Hematopoietic multipotent progenitor cell treated with erythropoietin and hydrocortisone succinate and interleukin-3 and kit ligand, for 17 days (in vitro differentiated cells): ENCODE measurements at regions not wholly inside any gene's neighbourhood (a gene's known extent, or its start where the extent isn't known, plus 50 kb on each side); places are given as distances from the start of the nearest gene placed in this dataset.

ENCODE experiments used
- DNase-seq: peaks from one replicate; pipeline ENCODE4 v3.0.0-alpha.2; 2015; ENCODE audit warnings: low spot score

DNA sequence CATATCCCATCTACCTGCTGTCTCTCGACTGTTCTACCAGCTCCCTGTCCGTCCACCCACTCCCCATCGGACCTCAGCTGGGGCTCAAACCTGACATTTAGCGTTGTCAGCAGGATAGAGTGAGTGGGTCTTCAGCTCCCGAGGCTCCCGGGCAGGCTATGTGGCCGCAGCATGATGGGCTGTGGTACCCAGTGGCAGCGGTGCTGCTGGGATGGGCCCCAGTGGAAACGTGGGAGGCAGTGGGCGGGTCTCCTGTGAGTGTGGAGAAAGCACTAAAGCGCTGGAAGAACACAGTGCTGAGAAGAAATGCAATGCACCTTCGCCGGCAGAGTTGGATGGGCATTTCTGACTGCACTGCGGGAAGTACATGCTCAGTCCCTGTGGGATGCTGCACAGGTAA is 204.8 kb upstream of the SYT4 start:
- no peak for DNase-seq

GRCh38 chr18:43482600-43482999 is 205.3 kb upstream of the SYT4 start:
- no peak for DNase-seq

DNA sequence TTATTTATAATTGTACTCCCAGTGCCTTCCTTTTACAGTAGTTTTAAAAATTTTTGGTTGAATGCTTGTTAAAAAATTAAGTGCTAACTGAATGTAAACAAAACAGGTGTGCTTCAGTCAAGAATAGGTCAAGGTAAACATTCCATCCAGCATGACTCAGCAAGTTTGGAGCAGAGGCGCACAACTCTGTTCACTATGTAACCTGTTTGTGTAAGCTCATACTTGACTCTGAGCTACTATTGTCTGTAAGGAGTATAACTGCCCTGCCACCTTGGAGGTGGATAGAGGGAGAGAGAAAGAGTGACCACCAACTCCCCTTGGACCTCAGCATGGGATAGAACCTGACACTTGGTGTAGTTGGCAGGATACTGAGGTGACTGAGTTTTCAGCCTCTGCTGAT is 207.4 kb upstream of the SYT4 start:
- DNase-seq: no peak

GRCh38 chr18:43485545-43485963 is 208.3 kb upstream of the SYT4 start:
- DNase-seq: no peak

DNA sequence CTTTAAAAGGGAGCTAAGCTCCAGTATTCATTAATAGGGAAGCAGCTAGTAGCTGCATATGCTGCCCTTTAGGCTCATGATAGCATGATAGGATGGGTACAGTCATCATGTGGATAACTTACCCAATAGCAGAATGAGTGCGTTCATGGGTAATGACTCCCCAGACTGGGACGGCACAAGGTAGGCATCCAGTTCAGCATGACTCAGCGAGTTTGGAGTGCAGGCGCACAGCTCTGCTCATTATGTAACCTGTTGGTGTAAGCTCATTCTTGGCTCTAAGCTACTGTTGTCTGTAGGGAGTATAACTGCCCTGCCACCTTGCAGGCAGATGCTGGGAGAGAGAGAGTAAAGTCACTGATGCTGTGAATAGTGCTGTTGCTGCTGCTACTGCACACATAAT is 209.2 kb upstream of the SYT4 start:
- no peak for DNase-seq

DNA sequence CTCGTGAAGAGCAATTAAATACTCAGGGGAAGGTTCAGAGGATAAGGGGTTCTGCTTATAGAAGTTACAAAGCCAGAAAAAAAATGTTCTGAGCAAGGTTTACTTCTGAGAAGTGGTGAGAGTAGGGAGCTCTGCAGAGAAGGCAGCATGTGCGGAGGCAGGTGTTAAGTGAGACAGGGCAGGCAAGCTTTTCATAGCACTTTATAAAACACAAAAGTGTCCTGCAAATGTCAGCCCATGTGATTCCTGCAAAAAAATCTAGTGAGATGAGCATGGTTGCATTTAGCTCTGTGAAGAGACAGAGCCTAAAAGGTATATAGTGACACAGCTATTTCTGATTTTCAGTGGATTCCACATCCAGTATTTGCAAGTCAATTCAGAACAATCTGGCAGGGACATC is 223.8 kb upstream of the SYT4 start:
- DNase-seq: no peak

DNA sequence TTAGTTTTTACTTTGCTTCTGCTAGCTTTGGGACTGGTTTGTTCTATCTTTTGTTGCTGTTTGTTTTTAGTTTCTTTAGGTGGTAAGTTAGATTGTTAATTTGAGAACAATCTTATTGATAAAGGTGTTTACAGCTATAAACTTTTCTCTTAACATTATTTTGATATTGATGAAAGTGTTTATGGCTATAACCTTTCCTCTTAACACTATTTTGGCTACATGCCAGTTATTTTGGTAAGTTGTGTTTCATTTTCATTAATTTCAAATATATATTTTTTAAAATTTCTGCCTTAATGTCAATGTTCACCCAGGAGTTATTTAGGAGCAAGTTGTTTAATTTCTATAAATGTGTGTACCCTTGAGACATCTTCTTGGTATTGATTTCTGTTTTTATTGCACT is 229.6 kb upstream of the SYT4 start:
- no peak for DNase-seq

DNA sequence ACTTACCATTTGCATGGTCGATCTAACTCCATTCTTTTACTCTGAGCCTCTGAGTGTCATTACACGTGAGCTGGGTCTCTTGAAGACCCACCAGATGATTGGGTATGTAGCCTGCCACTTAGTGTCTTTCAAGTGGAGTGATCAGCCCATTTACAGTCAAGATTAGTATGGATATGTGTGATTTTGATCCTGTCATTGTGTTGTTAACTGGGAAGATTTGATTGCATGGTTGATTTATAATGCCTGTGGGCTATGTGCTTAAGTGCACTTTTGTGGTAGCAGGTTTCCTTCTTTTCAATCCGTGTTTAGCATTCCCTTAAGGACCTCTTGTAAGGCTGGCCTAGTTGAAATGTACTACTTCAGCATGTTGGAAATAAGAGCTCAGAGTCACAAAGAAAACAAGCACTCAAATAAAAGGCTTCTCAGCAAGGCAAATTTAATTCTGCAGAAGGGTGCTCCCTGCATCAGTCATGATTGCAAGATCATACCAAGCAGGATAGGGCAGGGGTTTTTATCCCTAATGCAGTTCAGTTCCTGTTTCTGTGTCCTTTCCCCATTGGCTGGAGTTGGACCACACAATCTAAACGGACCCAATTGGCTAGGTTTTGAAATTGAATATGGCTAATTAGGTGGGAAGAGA is 230.7 kb upstream of the SYT4 start:
- DNase-seq: no peak

DNA sequence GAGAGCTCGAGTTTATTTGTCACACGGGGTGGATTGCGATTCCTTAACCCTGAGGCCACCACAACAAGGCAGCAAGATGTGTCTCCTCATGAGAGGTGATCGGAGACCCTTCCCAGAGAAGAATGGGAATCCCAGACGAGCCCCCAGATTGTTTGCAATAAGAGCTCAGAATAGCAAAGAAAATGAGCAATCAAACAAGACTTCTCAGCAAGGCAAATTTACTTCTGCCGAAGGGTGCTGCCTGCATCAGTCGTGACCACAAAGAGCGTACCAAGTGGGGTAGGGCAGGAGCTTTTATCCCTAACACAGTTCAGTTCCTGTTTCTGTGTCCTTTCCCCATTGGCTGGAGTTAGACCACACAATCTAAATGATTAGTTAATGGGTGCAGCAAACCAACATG is 237.5 kb upstream of the SYT4 start:
- DNase-seq: no peak

- no peak for DNase-seq
Measured at GRCh38 chr18:43515481-43515880, 238.2 kb upstream of the SYT4 start.

DNA sequence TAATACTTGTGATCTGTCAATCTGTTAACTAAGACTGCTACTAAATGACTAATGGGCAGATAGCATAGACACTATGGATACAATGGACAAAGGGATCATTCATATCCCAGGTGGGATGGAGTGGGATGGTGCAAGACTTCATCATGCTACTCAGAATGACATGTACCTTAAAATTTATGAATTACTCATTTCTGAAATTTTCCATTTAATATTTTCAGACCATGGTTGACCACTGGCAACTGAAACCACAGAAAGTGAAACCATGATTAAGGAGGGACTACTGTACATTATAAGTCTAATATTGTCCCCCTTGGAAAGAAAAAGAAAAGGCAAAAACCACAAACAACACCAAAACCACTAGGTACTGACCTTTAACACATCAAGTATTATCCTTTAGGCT is 247.0 kb upstream of the SYT4 start:
- no peak for DNase-seq

DNA sequence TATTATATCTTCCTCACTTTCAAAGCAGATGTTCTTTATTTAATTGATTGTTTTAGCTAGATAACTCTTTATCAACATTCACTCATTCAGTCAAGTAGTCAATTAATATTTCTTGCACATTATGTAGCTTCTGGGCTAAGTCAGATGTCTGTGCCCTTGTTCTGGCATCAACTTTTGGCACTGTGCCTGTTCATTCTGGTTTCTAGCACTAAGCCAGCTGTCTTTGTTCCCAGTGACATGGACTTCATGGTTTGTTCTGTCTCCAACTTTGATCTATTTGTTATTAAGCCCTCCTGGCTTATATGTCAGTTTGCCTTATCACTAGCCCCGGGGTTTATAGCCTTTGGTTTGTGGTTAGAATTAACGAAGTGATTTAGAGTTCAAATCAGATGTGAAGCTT is 247.9 kb upstream of the SYT4 start:
- no peak for DNase-seq

DNA sequence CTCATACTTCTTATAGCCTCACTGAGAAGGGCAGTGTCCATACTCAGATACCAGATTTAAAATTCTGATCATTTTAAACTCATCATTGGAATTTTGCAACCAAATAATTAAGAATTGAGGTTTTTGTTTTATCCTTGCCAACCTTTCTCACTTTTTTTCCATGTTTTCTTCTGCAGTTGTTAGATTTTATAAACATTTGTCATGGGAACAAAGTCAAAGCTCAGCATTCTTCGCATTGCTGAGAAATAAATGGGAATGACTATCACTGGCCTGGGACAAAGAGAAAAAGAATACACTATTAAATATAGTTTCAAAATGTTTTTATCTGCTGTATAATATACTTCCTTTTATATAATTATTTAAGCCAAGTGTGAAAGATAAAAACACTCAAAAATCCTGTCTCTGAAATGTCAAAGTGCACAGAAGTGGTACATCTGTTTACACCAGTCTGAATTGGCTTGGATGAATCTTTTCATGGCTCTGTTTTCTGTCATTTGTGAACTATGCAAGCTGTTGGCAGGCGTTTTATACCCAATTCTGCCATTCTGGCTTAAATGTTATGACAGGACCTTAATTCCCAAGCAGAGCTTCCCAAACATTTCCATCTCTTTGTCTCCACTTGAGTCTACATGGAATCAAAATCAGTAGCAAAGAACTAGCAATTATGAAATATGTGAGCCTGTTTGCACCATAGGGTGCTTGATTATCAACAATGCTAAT is 249.3 kb upstream of the SYT4 start:
- no peak for DNase-seq

DNA sequence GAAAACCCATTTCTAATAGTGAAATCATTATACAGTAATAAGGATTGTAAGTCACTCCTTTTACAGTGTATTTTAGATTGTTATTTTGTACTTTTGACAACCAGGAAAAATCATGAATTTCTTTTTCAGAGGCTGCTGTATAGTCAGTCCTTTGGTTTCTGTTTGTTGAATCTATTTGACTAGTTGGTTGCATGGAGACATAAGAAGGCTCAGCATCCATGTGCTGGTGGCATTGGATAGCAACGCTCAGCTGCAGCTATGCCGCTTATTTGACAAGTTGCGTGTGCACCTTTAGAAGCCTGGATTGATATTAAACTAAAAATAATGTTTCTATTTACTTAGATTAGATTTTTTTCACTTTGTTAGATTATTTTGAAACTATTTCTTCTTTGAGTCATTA is 254.1 kb upstream of the SYT4 start:
- DNase-seq: no peak

DNA sequence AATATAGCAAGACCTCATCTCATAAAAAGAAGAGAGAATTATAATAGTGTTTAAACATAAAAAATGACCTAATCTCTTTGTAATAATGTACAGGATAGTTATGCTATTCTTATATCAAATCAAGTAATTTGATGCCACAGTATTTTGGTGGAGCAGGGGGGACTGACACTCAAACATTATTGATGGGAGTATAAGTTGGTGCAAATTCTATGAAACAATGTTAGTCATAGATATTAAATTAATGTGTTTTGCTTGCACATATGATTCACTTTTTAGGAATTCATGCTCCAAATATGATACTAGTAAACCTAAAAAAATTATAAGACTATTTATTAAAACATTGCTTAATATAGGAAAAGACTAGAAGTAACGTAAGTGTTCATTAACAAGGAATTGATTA is 256.1 kb upstream of the SYT4 start:
- no peak for DNase-seq

DNA sequence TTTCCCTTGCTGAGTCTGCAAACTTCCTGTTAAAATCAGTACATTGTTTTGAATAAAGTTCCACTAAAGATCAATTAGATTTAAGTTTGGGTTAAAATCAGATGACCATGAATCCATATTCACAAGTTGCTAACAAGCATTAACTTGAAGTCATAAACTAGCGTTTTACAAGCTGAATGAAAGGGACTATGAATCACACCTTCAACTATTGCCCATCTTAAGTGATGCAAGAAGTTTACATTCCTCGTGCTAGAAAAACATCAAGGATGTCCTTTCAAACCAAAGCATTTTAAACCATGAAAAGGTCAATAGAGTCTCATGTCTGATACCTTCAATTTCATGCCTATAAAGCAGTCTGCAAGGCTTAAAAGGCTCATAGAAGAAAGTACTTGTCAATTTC is 257.2 kb upstream of the SYT4 start:
- DNase-seq: no peak

DNA sequence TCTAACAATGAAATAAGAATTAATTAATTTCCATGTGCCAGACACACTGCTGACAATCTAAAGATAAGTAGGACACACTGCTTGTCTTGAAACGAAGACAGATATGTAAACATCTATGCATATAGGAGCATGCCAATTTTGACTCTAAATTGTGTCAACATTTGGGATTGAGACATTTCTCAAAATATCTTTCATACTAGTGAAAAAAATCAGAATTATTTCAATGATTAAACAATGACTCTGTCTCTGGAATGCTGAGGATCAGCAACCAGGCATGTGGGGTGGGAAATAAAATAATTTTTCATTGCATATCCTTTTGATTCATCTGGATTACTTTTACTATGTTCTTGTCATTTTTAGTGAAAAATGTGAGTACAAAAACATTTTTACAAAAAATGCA is 262.6 kb upstream of the SYT4 start:
- no peak for DNase-seq

DNA sequence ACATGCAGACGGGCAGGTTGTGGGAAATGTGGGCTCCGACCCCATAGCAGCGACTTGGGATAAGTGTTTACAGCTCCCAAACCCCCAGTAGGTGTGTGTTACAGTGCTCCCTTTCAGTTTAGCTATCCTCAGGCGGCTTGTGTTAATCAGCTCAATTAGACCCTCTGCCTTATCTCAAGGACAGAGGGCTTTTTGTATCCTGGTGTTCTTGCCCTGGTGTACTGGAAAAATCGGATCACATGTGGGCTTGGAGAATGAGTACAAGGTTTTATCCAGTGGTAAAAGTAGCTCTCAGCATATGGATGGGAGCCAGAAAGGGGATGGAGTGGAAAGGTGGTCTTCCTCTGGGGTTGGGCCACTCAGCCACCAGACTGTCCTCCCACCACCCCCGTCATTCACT is 264.7 kb upstream of the SYT4 start:
- DNase-seq: no peak

DNA sequence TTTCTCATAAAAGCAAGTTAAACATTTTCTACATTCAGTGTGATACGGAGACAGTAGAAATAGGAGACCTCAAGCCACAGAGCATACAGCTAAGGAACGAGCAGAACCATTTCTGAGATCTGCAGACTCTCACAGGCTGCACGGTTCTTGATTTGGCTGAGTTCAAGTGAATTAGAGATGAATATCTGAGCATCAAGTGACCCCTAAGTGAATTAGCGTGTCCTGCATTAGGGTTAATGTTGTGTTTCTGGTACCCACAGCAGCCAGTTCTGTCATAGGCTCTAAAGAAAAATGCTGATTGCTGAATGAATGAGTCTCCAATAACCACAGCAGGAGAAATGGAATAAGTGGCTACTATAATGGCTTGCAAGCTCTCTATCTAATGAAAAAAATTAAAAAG is 265.9 kb upstream of the SYT4 start:
- DNase-seq: no peak

DNA sequence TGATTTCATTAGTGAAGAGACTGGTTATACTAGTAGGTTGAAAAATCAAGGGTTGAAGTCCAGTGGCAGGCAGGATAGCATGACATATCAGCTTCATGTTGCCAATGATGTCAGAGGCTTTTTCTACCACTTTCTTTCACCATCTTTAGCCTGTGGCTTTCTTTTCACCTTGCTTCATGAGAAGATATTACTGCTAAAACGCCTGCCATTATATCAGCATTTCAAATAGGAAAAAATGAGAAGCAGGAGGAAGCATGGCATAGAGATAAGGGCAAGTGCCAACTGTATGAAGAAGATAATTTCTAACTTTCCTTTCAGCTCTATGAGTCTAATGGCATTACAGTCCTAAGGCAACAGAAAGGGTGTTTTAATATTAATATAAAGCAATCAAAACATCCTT is 270.2 kb upstream of the SYT4 start:
- no peak for DNase-seq

DNA sequence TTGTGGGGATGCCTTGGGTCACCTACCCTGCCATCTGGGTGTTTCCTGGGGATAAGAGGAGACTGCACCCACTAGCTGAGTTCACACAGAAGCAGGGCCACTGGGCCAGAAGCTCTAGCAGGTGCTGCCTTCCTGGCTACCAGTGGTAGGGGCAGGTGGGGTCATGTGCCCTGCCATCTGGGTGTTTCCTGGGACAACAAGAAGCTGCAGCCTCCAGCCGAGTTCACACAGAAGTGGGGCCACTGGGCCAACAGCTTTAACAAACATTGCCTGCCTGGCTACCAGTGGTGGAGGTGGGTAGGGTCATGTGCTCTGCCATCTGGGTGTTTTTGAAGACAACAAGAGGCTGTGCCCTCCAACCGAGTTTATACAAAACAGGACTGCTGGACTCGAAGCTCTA is 282.2 kb upstream of the SYT4 start:
- DNase-seq: no peak

GRCh38 chr18:43563780-43564179 is 286.5 kb upstream of the SYT4 start:
- no peak for DNase-seq

DNA sequence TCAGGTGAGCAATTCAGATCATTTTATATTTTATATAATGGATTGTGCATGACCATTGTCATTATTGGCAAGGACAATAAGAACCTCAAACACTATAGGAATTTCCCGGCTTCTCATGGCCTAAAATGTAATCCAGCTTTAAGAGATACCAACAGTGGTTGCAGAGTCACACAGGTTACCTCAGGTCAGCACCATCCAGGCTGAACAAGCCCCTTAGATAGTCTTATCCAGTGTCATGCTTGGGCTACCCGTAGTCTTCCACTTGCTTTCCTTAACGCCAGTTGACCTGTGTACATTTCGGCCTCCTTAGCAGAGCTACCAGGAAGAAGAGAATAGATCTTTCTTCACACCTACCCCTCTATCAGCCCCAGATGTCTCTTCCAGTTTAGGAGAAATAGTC is 293.3 kb upstream of the SYT4 start:
- no peak for DNase-seq

DNA sequence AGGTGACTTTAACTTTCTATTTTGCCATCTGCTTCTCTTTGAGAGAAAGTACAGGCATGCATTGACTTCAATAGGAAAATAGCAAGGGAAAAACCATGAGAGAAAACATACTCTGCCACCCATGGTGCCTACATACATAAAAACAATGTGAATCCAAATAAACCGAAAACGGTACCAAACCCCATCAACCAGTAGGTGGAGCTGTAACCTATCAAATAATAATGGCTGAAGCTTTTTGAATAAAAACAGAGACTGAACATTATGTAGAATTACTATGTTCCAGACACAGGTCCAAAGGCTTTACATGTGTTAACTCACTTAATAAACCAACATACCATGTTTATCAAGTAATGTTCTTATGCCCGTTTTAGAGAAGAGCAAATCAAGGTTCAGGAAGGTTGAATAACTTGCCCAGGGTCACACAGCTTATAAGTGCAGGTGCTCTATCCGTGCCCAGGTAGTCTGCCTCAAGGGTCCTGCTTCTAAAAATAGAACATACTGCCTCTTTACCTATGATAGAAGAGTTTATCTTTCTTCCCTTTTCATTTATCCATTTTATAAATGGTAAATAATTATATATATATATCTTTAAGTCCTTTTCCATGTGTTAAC is 293.9 kb upstream of the SYT4 start:
- DNase-seq: peak; percentile 18
